Prostate gland (tissue), 2 donors: ENCODE measurements at regions not wholly inside any gene's neighbourhood (a gene's known extent, or its start where the extent isn't known, plus 50 kb on each side); places are given as distances from the start of the nearest gene placed in this dataset.

Source experiments
- DNase-seq: peaks from one replicate; pipeline ENCODE4 v3.0.0-alpha.2; 2019; ENCODE audit warnings: low spot score
- H3K27ac ChIP-seq, 2 donors: fragments of 200-600 bp; sonication (generic); 2 replicates each; pipeline ENCODE4 v1.5.1; 2017 to 2019
- H3K27me3 ChIP-seq: fragments of 200-600 bp; sonication (generic); replicated peaks from 2 replicates; pipeline ENCODE4 v1.5.1; 2019; ENCODE audit not compliant: insufficient read depth
- H3K36me3 ChIP-seq, 2 donors: fragments of 200-600 bp; sonication (generic); 1 replicate in 1 of 2; 2 replicates in 1 of 2; pipeline versions ENCODE4 v1.5.1 to v1.8.1; 2017 to 2019
- H3K4me1 ChIP-seq: fragments of 200-600 bp; sonication (generic); replicated peaks from 2 replicates; pipeline ENCODE4 v1.5.1; 2019
- H3K4me3 ChIP-seq, 2 donors: fragments of 200-600 bp; sonication (generic); 2 replicates each; pipeline ENCODE4 v1.5.1; 2017 to 2019
- H3K9me3 ChIP-seq: fragments of 200-600 bp; sonication (generic); 2 replicates; pipeline ENCODE4 v1.5.1; 2017
- CTCF ChIP-seq, 4 experiments: fragments of 200-600 bp in 2 of 4; fragments of 450-650 bp in 2 of 4; sonication (generic) in 2 of 4; IDR thresholded peaks; 1 replicate in 3 of 4; 2 replicates in 1 of 4; pipeline ENCODE4 v1.5.1; 2016 to 2019; ENCODE audit warnings: antibody characterized with exemption in 4 of 4, mild to moderate bottlenecking in 2 of 4, moderate library complexity in 2 of 4
- POLR2A ChIP-seq: fragments of 450-650 bp; IDR thresholded peaks from one replicate; pipeline ENCODE4 v1.6.1; 2016; ENCODE audit warnings: antibody characterized with exemption, mild to moderate bottlenecking
- POLR2AphosphoS5 ChIP-seq: sonication (generic); formaldehyde crosslinking; IDR thresholded peaks from one replicate; pipeline ENCODE4 v1.6.1; 2017; ENCODE audit warnings: antibody characterized with exemption
- WGBS: methylation state at CpG from one replicate; pipeline ENCODE4 v1.1.5; 2018; 5-methylcytosine and 5-hydroxymethylcytosine counted together
- intact Hi-C: fragments of 100-400 bp; cut with DNase I; formaldehyde crosslinking; loops from one replicate; pipeline ENCODE4 v1.14.2; 2022

GRCh38 chr2:238665919-238666318 is 182.0 kb upstream of the TWIST2 start:
- TF ChIP-seq POLR2A, result no peak
- TF ChIP-seq CTCF (IDR thresholded peaks at IDR 0.05), result no peak
- TF ChIP-seq POLR2AphosphoS5, result no peak
- Histone ChIP-seq H3K9me3 (no peaks in the 10 kb centered on the region), H3K4me1 (no peaks in the 10 kb centered on the region), H3K4me3 (no peak overlapping the region), H3K27me3 (no peaks in the 10 kb centered on the region), H3K36me3 (no peaks in the 10 kb centered on the region), H3K27ac (no peak overlapping the region)
- no peak for DNase-seq
- WGBS, result 47% methylated on average over 3 of the region's 3 CpGs
- intact Hi-C loops, result no loop called here

GRCh38 chr2:238666543-238666942 is 181.3 kb upstream of the TWIST2 start:
- 69% methylated on average over 1 of the region's 1 CpG for whole genome bisulfite sequencing
- H3K27me3 ChIP-seq, result no peaks in the 10 kb centered on the region
- no peak for DNase-seq
- H3K36me3 ChIP-seq, result no peaks in the 10 kb centered on the region
- no peaks in the 10 kb centered on the region for H3K4me1 ChIP-seq
- H3K27ac ChIP-seq, result no peak overlapping the region
- intact Hi-C loops, result no loop called here
- no peaks in the 10 kb centered on the region for H3K9me3 ChIP-seq
- TF ChIP-seq CTCF (IDR thresholded peaks at IDR 0.05) (no peak), POLR2AphosphoS5 (no peak), POLR2A (no peak)
- no peak overlapping the region for H3K4me3 ChIP-seq

DNA sequence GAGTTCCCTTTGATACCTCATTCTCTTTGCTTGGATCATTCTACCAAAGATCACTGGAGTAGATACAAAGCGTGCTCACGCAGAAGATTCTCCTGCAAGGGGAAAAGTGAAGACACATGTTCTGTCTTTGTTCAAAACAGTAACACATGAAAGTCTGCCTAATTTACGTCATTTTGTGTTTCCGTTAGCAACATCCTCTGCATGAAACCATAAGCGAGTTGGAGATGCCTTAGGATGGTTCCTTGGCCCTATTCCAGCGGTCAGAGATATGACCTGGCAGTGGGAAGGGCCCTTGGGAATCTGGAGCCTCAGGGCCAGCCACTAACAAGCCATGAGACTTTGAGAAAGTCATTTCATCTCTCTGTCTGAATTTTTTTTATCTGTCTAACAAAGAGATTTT is 180.9 kb upstream of the TWIST2 start:
- DNase-seq, result no peak
- intact Hi-C loops, result no loop called here
- WGBS, result 68% methylated on average over 6 of the region's 6 CpGs
- Histone ChIP-seq H3K9me3 (no peaks in the 10 kb centered on the region), H3K27me3 (no peaks in the 10 kb centered on the region), H3K36me3 (no peaks in the 10 kb centered on the region), H3K4me1 (no peaks in the 10 kb centered on the region), H3K27ac (no peak overlapping the region), H3K4me3 (no peak overlapping the region)
- TF ChIP-seq POLR2AphosphoS5 (no peak), CTCF (IDR thresholded peaks at IDR 0.05) (no peak), POLR2A (no peak)

GRCh38 chr2:238667639-238668038 is 180.2 kb upstream of the TWIST2 start:
- Histone ChIP-seq H3K4me3 (no peak overlapping the region), H3K27me3 (no peaks in the 10 kb centered on the region), H3K4me1 (no peaks in the 10 kb centered on the region), H3K36me3 (no peaks in the 10 kb centered on the region), H3K27ac (no peak overlapping the region), H3K9me3 (no peaks in the 10 kb centered on the region)
- no peak for DNase-seq
- TF ChIP-seq CTCF (IDR thresholded peaks at IDR 0.05) (no peak), POLR2AphosphoS5 (no peak), POLR2A (no peak)
- WGBS, result 36% methylated on average over 2 of the region's 2 CpGs
- intact Hi-C loops, result no loop called here

- Histone ChIP-seq H3K27me3 (no peaks in the 10 kb centered on the region), H3K27ac (no peak overlapping the region), H3K9me3 (no peaks in the 10 kb centered on the region), H3K4me3 (no peak overlapping the region), H3K4me1 (no peaks in the 10 kb centered on the region), H3K36me3 (no peaks in the 10 kb centered on the region)
- WGBS, result 83% methylated on average over 1 of the region's 1 CpG
- TF ChIP-seq POLR2AphosphoS5, result no peak
- no peak for TF ChIP-seq POLR2A
- intact Hi-C loops, result no loop called here
- DNase-seq, result no peak
Observed at GRCh38 chr2:238668426-238668825, 179.5 kb upstream of the TWIST2 start.
